ENCODE measurements at regions not wholly inside any gene's neighbourhood (a gene's known extent, or its start where the extent isn't known, plus 50 kb on each side); places are given as distances from the start of the nearest gene placed in this dataset.

- FAIRE-seq (no peak), DNase-seq (ENCODE audit: insufficient read length, low spot score) (no peak)
- TF ChIP-seq SPI1 (IDR thresholded peaks at IDR 0.05; ENCODE audit: low read depth, low read length) (no peak), TAF1 (IDR thresholded peaks at IDR 0.05; ENCODE audit: low read depth, low read length) (no peak), POLR2A (IDR thresholded peaks at IDR 0.05; ENCODE audit: low read depth, low read length) (no peak), PAX5 (IDR thresholded peaks at IDR 0.05; ENCODE audit: insufficient read depth, low read length, severe bottlenecking) (no peak), POU2F2 (IDR thresholded peaks at IDR 0.05; ENCODE audit: low read depth, low read length) (no peak), POLR2AphosphoS5 (IDR thresholded peaks at IDR 0.05; ENCODE audit: low read depth, low read length) (no peak)
These were observed 545.8 kb downstream of the IQCM start for GRCh38 chr4:149269835-149270234.

GRCh38 chr4:149266301-149266700 lies 549.3 kb downstream of the IQCM start:
- TF ChIP-seq POLR2AphosphoS5 (IDR thresholded peaks at IDR 0.05; ENCODE audit: low read depth, low read length), result no peak
- no peak for TF ChIP-seq PAX5 (IDR thresholded peaks at IDR 0.05; ENCODE audit: insufficient read depth, low read length, severe bottlenecking)
- TF ChIP-seq POU2F2 (IDR thresholded peaks at IDR 0.05; ENCODE audit: low read depth, low read length), result no peak
- TF ChIP-seq TAF1 (IDR thresholded peaks at IDR 0.05; ENCODE audit: low read depth, low read length), result no peak
- TF ChIP-seq SPI1 (IDR thresholded peaks at IDR 0.05; ENCODE audit: low read depth, low read length), result no peak
- TF ChIP-seq POLR2A (IDR thresholded peaks at IDR 0.05; ENCODE audit: low read depth, low read length), result no peak
- DNase-seq (ENCODE audit: insufficient read length, low spot score) (no peak), FAIRE-seq (no peak)

- TF ChIP-seq TAF1 (IDR thresholded peaks at IDR 0.05; ENCODE audit: low read depth, low read length) (no peak), SPI1 (IDR thresholded peaks at IDR 0.05; ENCODE audit: low read depth, low read length) (no peak), POLR2A (IDR thresholded peaks at IDR 0.05; ENCODE audit: low read depth, low read length) (no peak), POLR2AphosphoS5 (IDR thresholded peaks at IDR 0.05; ENCODE audit: low read depth, low read length) (no peak), POU2F2 (IDR thresholded peaks at IDR 0.05; ENCODE audit: low read depth, low read length) (no peak)
- FAIRE-seq (no peak), DNase-seq (ENCODE audit: insufficient read length, low spot score) (no peak)
These were observed 550.0 kb downstream of the IQCM start for GRCh38 chr4:149265645-149266044.

GRCh38 chr4:149264093-149264733 lies 551.4 kb downstream of the IQCM start:
- no peak for DNase-seq (ENCODE audit: insufficient read length, low spot score)

GRCh38 chr4:149248191-149248764 lies 567.4 kb downstream of the IQCM start:
- no peak for FAIRE-seq
- TF ChIP-seq POLR2A (IDR thresholded peaks at IDR 0.05; ENCODE audit: low read depth, low read length) (no peak), SPI1 (IDR thresholded peaks at IDR 0.05; ENCODE audit: low read depth, low read length) (no peak), POU2F2 (IDR thresholded peaks at IDR 0.05; ENCODE audit: low read depth, low read length) (no peak), POLR2AphosphoS5 (IDR thresholded peaks at IDR 0.05; ENCODE audit: low read depth, low read length) (no peak), PAX5 (IDR thresholded peaks at IDR 0.05; ENCODE audit: insufficient read depth, low read length, severe bottlenecking) (no peak), TAF1 (IDR thresholded peaks at IDR 0.05; ENCODE audit: low read depth, low read length) (no peak)
- no peak for DNase-seq (ENCODE audit: insufficient read length, low spot score)

More at GRCh38 chr4:149264093-149264733, 551.4 kb downstream of the IQCM start:
- TF ChIP-seq TAF1 (IDR thresholded peaks at IDR 0.05; ENCODE audit: low read depth, low read length) (no peak), POLR2A (IDR thresholded peaks at IDR 0.05; ENCODE audit: low read depth, low read length) (no peak)
- peak; percentile 56 for FAIRE-seq

- FAIRE-seq, result no peak
- no peak for DNase-seq (ENCODE audit: insufficient read length, low spot score)
- no peak for TF ChIP-seq PAX5 (IDR thresholded peaks at IDR 0.05; ENCODE audit: insufficient read depth, low read length, severe bottlenecking)
These were observed 568.5 kb downstream of the IQCM start for GRCh38 chr4:149247164-149247563.

GRCh38 chr4:149245333-149245732 lies 570.3 kb downstream of the IQCM start:
- TF ChIP-seq TAF1 (IDR thresholded peaks at IDR 0.05; ENCODE audit: low read depth, low read length) (no peak), SPI1 (IDR thresholded peaks at IDR 0.05; ENCODE audit: low read depth, low read length) (no peak), POU2F2 (IDR thresholded peaks at IDR 0.05; ENCODE audit: low read depth, low read length) (no peak), PAX5 (IDR thresholded peaks at IDR 0.05; ENCODE audit: insufficient read depth, low read length, severe bottlenecking) (no peak), POLR2AphosphoS5 (IDR thresholded peaks at IDR 0.05; ENCODE audit: low read depth, low read length) (no peak), POLR2A (IDR thresholded peaks at IDR 0.05; ENCODE audit: low read depth, low read length) (no peak)
- FAIRE-seq (no peak), DNase-seq (ENCODE audit: insufficient read length, low spot score) (no peak)

- DNase-seq (ENCODE audit: insufficient read length, low spot score) (no peak), FAIRE-seq (no peak)
- no peak for TF ChIP-seq POLR2AphosphoS5 (IDR thresholded peaks at IDR 0.05; ENCODE audit: low read depth, low read length)
- TF ChIP-seq TAF1 (IDR thresholded peaks at IDR 0.05; ENCODE audit: low read depth, low read length), result no peak
- TF ChIP-seq SPI1 (IDR thresholded peaks at IDR 0.05; ENCODE audit: low read depth, low read length), result no peak
- TF ChIP-seq POLR2A (IDR thresholded peaks at IDR 0.05; ENCODE audit: low read depth, low read length), result no peak
- no peak for TF ChIP-seq POU2F2 (IDR thresholded peaks at IDR 0.05; ENCODE audit: low read depth, low read length)
- no peak for TF ChIP-seq PAX5 (IDR thresholded peaks at IDR 0.05; ENCODE audit: insufficient read depth, low read length, severe bottlenecking)
These were observed 577.5 kb downstream of the IQCM start for GRCh38 chr4:149238097-149238496.

- TF ChIP-seq POLR2AphosphoS5 (IDR thresholded peaks at IDR 0.05; ENCODE audit: low read depth, low read length) (no peak), POLR2A (IDR thresholded peaks at IDR 0.05; ENCODE audit: low read depth, low read length) (no peak), TAF1 (IDR thresholded peaks at IDR 0.05; ENCODE audit: low read depth, low read length) (no peak), POU2F2 (IDR thresholded peaks at IDR 0.05; ENCODE audit: low read depth, low read length) (no peak), PAX5 (IDR thresholded peaks at IDR 0.05; ENCODE audit: insufficient read depth, low read length, severe bottlenecking) (no peak), SPI1 (IDR thresholded peaks at IDR 0.05; ENCODE audit: low read depth, low read length) (no peak)
- DNase-seq (ENCODE audit: insufficient read length, low spot score), result no peak
- no peak for FAIRE-seq
These were observed 580.8 kb downstream of the IQCM start for GRCh38 chr4:149234798-149235197.

GRCh38 chr4:149223659-149224058 lies 592.0 kb downstream of the IQCM start:
- TF ChIP-seq POLR2AphosphoS5 (IDR thresholded peaks at IDR 0.05; ENCODE audit: low read depth, low read length), result no peak
- TF ChIP-seq PAX5 (IDR thresholded peaks at IDR 0.05; ENCODE audit: insufficient read depth, low read length, severe bottlenecking), result no peak
- no peak for TF ChIP-seq SPI1 (IDR thresholded peaks at IDR 0.05; ENCODE audit: low read depth, low read length)
- no peak for TF ChIP-seq POU2F2 (IDR thresholded peaks at IDR 0.05; ENCODE audit: low read depth, low read length)
- TF ChIP-seq TAF1 (IDR thresholded peaks at IDR 0.05; ENCODE audit: low read depth, low read length), result no peak
- no peak for TF ChIP-seq POLR2A (IDR thresholded peaks at IDR 0.05; ENCODE audit: low read depth, low read length)
- DNase-seq (ENCODE audit: insufficient read length, low spot score) (no peak), FAIRE-seq (no peak)
